ENCODE measurements at regions not wholly inside any gene's neighbourhood (a gene's known extent, or its start where the extent isn't known, plus 50 kb on each side); places are given as distances from the start of the nearest gene placed in this dataset.
A peak's percentile ranks its signal among the peaks of the same experiment; 100 is the strongest.

DNA sequence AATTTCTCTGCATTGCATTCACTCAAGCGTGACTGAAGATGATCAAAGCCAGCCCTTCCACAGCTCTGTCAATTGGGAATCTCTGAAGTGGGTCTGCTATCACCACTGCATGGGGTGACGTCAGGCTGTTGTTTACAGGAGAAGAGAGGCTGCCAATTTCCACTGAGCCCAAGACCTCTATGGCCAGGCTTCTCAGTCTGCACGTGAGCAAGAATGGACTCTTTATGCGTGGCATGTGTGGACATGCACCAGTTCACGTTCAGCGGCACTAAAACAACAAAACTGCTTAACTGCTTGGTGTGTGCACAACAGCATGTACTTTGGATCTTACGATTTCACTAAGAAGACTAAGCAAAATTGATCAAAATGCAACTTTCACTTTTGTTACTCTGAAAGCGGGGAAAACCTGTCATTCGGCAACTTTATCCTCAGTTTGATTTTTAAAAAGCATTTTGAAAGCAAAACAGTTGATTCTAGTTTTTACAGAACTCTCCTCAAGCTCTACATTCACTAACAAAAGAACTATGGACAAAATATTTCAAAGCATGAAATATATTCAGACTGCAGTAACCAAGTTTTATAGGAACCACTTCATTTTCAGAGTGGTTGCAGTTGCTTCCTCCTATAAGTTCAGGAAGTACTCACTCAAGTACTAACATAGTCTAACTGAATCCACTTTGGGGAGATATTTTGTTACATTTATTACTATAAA lies 77.0 kb upstream of the SERTAD2 start:
- H2AK5ac ChIP-seq (ENCODE audit: low read depth, low read length) = peak overlapping the region; percentile 41; the same call in 1 of the 2 replicates
- H4K8ac ChIP-seq (ENCODE audit: low read depth in 2 of 2, low read length in 2 of 2) = peak overlapping the region; percentile 6 to 96; a peak in 3 of 4 replicates
- H4K20me1 ChIP-seq (ENCODE audit: insufficient read depth, low read length) = no peaks in the 10 kb centered on the region
- H3K9me3 ChIP-seq (ENCODE audit: control insufficient read depth, insufficient read depth, low read length) = no peaks in the 10 kb centered on the region
- peak overlapping the region; percentile 63; the same call in 1 of the 3 replicates for H2BK15ac ChIP-seq (ENCODE audit: low read depth, low read length)
- peak overlapping the region; percentile 89 for H2BK120ac ChIP-seq (ENCODE audit: low read depth, low read length)
- peak overlapping the region; percentile 89 for H3K14ac ChIP-seq (replicated peaks; ENCODE audit: low read depth, low read length)
- BruUV-seq (replicated peaks) = no TSS peak
- WGBS, 2 experiments (ENCODE audit: extremely low coverage in 2 of 2, insufficient read length in 1 of 2) = 7% methylated on average over 5 of the region's 9 CpGs; no CpG with 5 or more reads in 1 of the 2 experiments
- intact Hi-C loops (cut with micrococcal nuclease) (loop anchor here (5.0 kb wide), 3 partner anchors 33 to 78 kb away; partner anchors contain the start of gene SERTAD2), dilution Hi-C loops (cut with HindIII; ENCODE audit: low sequenced_read_pairs, unreplicated experiment) (no loop called here), in situ Hi-C loops (cut with MboI; ENCODE audit: low sequenced_read_pairs) (loop anchor here (5.0 kb wide), 1 partner anchor 73 kb away; no protein-coding TSS in a partner anchor)
- H3K27me3 ChIP-seq (ENCODE audit: control insufficient read depth, insufficient read depth, low read length) = no peaks in the 10 kb centered on the region
- H3K23ac ChIP-seq (ENCODE audit: low read depth, low read length) = peak overlapping the region; percentile 85
- peak overlapping the region; percentile 42 for H3K4me3 ChIP-seq (ENCODE audit: insufficient read depth, low read depth, low read length)
- H3K56ac ChIP-seq (ENCODE audit: extremely low read depth, insufficient read depth, low read length) = peak overlapping the region; percentile 73
- H3K18ac ChIP-seq (ENCODE audit: low read depth, low read length) = peak overlapping the region; percentile 97
- no peaks in the 10 kb centered on the region for H3K36me3 ChIP-seq (ENCODE audit: control insufficient read depth, insufficient read depth, low read length)
- peak overlapping the region; percentile 92 for H3K4me2 ChIP-seq (ENCODE audit: low read depth, low read length)
- TF ChIP-seq RCOR1 (IDR thresholded peaks at IDR 0.05; ENCODE audit: insufficient replicate concordance, low read length) (no peak), MAZ (IDR thresholded peaks at IDR 0.05; ENCODE audit: borderline replicate concordance, low read depth, low read length) (no peak), MAFK (IDR thresholded peaks at IDR 0.05; ENCODE audit: low read depth, low read length) (no peak), MXI1 (IDR thresholded peaks at IDR 0.05; ENCODE audit: borderline replicate concordance, low read depth, low read length) (peak; percentile 72; the same call in 1 of the 2 replicates), BHLHE40 (IDR thresholded peaks at IDR 0.05; ENCODE audit: low read depth, low read length) (peak; percentile 98), FOS (IDR thresholded peaks at IDR 0.05; ENCODE audit: low read depth, low read length) (no peak), RAD21 (IDR thresholded peaks at IDR 0.05; ENCODE audit: low read length) (peak; percentile 27; the same call in 1 of the 2 replicates), CHD1 (IDR thresholded peaks at IDR 0.05; ENCODE audit: low read depth, low read length) (no peak), RFX5 (IDR thresholded peaks at IDR 0.05; ENCODE audit: low read depth, low read length) (no peak), USF2 (IDR thresholded peaks at IDR 0.05; ENCODE audit: low read depth, low read length) (peak; percentile 68; the same call in 1 of the 2 replicates)
- TF ChIP-seq, protein P1, sequence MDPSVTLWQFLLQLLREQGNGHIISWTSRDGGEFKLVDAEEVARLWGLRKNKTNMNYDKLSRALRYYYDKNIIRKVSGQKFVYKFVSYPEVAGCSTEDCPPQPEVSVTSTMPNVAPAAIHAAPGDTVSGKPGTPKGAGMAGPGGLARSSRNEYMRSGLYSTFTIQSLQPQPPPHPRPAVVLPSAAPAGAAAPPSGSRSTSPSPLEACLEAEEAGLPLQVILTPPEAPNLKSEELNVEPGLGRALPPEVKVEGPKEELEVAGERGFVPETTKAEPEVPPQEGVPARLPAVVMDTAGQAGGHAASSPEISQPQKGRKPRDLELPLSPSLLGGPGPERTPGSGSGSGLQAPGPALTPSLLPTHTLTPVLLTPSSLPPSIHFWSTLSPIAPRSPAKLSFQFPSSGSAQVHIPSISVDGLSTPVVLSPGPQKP (IDR thresholded peaks at IDR 0.05; ENCODE audit: borderline replicate concordance, low read depth, low read length) = no peak
- H2AK9ac ChIP-seq (replicated peaks; ENCODE audit: low read depth, low read length, poor library complexity) = peak overlapping the region; percentile 74
- H3K79me1 ChIP-seq (ENCODE audit: low read depth in 1 of 2, low read length in 2 of 2) = peaks cover 0 to 6% of the 10 kb centered on the region in 2 experiments; a peak in 2 of 4 replicates
- peak; percentile 84 for ATAC-seq (ENCODE audit: low read depth)
- peak overlapping the region; percentile 90 for H2BK20ac ChIP-seq (ENCODE audit: low read depth, low read length)
- H3K4ac ChIP-seq (ENCODE audit: low read depth, low read length) = peak overlapping the region; percentile 86
- DNase-seq = peak; percentile 90
- H3K27ac ChIP-seq (ENCODE audit: insufficient read depth, low read length) = peak overlapping the region; percentile 46
- H3K9ac ChIP-seq (ENCODE audit: low read depth, low read length) = peak overlapping the region; percentile 37; the same call in 1 of the 2 replicates
- ChIA-PET POLR2A (ENCODE audit: unreplicated experiment) (no interaction called here), CTCF (no interaction called here)
- peak overlapping the region; percentile 67; the same call in 1 of the 2 replicates for H4K91ac ChIP-seq (ENCODE audit: insufficient read depth, low read depth, low read length)
- peaks cover 4% of the 10 kb centered on the region for H3K4me1 ChIP-seq (ENCODE audit: control insufficient read depth, insufficient read depth, low read length)
- H2AFZ ChIP-seq (replicated peaks; ENCODE audit: low read length, poor library complexity) = peak overlapping the region; percentile 91
- 0 out of 2 replicates have a peak, but pooled peaks cover 2% of the 10 kb centered on the region for H3K9me1 ChIP-seq (ENCODE audit: insufficient read depth, low read length)
- H4K5ac ChIP-seq (ENCODE audit: low read depth, low read length) = peak overlapping the region; percentile 98
- H2BK5ac ChIP-seq (ENCODE audit: low read depth, low read length, poor library complexity, severe bottlenecking) = peak overlapping the region; percentile 92

Measured in IMR-90 (cell line).